GM12864 (cell line): ENCODE measurements at regions not wholly inside any gene's neighbourhood (a gene's known extent, or its start where the extent isn't known, plus 50 kb on each side); places are given as distances from the start of the nearest gene placed in this dataset.

Source experiments
- DNase-seq: peaks from one replicate; pipeline ENCODE4 v3.0.0-alpha.2; 2011; ENCODE audit warnings: low read depth
- H3K4me3 ChIP-seq: 2 replicates; pipeline ENCODE4 v1.5.1; 2011; ENCODE audit warnings: mild to moderate bottlenecking, low read depth, low read length, control low read depth
- TF ChIP-seq, protein P1 (sequence below): IDR thresholded peaks from 2 replicates; pipeline ENCODE4 v1.5.1; 2011; ENCODE audit warnings: low read depth, mild to moderate bottlenecking, moderate library complexity, low read length, control low read depth, inconsistent platforms; ENCODE audit errors: missing control alignments

GRCh38 chr3:163018664-163019063 lies 1522.1 kb downstream of the OTOL1 start:
- no peak for DNase-seq
- no peak overlapping the region for H3K4me3 ChIP-seq
- TF ChIP-seq, protein P1, sequence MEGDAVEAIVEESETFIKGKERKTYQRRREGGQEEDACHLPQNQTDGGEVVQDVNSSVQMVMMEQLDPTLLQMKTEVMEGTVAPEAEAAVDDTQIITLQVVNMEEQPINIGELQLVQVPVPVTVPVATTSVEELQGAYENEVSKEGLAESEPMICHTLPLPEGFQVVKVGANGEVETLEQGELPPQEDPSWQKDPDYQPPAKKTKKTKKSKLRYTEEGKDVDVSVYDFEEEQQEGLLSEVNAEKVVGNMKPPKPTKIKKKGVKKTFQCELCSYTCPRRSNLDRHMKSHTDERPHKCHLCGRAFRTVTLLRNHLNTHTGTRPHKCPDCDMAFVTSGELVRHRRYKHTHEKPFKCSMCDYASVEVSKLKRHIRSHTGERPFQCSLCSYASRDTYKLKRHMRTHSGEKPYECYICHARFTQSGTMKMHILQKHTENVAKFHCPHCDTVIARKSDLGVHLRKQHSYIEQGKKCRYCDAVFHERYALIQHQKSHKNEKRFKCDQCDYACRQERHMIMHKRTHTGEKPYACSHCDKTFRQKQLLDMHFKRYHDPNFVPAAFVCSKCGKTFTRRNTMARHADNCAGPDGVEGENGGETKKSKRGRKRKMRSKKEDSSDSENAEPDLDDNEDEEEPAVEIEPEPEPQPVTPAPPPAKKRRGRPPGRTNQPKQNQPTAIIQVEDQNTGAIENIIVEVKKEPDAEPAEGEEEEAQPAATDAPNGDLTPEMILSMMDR, result no peak

- no peak for DNase-seq
Measured at GRCh38 chr3:163019260-163019659, 1522.7 kb downstream of the OTOL1 start.

DNA sequence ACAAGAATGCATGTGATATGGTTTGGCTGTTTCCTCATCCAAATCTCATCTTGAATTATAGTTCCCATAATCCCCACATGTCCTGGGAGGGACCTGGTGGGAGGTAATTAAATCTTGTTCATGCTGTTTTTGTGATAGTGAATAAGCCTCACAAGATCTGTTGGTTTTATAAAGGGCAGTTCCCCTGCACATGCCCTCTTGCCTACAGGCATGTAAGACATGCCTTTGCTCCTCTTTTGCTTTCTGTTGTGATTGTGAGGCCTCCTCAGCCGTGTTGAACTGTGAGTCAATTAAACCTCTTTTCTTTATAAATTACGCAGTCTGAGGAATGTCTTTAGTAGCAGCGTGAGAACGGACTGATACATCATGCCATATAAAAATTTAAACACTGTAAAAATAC lies 1537.0 kb downstream of the OTOL1 start:
- TF ChIP-seq, protein P1, result no peak

More at GRCh38 chr3:163019260-163019659, 1522.7 kb downstream of the OTOL1 start:
- TF ChIP-seq, protein P1, result no peak
- no peak overlapping the region for H3K4me3 ChIP-seq

GRCh38 chr3:163039636-163040035 lies 1543.0 kb downstream of the OTOL1 start:
- TF ChIP-seq, protein P1, result no peak
- H3K4me3 ChIP-seq, result no peak overlapping the region
- DNase-seq, result no peak

More for the DNA sequence above, 1537.0 kb downstream of the OTOL1 start:
- DNase-seq, result no peak
- no peak overlapping the region for H3K4me3 ChIP-seq

DNA sequence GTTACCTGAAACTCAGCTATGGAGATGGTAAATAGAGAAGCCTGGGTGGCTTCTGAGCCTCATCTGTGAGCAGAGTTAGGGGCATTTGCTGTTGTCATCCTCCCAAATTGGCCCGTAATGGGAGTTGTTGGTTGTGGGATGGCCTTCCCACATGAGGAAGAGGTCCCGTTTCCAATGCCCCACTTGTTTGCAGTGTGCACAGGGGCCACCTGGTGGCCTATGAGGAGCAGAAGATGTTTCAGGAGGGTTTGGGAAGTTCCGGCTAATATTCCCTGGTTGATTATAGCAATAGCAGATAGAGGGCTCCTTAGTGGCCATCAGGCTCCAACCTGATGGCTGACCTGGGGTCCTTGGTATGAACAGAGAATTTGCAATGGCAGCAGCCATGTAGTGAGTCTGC lies 1546.5 kb downstream of the OTOL1 start:
- TF ChIP-seq, protein P1, result no peak
- no peak for DNase-seq
- no peak overlapping the region for H3K4me3 ChIP-seq

- TF ChIP-seq, protein P1, result no peak
- H3K4me3 ChIP-seq, result no peak overlapping the region
- DNase-seq, result no peak
Measured at GRCh38 chr3:163045945-163046344, 1549.3 kb downstream of the OTOL1 start.

- no peak for DNase-seq
- TF ChIP-seq, protein P1, result no peak
Measured at GRCh38 chr3:163048881-163049280, 1552.3 kb downstream of the OTOL1 start.

More at GRCh38 chr3:163048881-163049280, 1552.3 kb downstream of the OTOL1 start:
- no peak overlapping the region for H3K4me3 ChIP-seq
